Epithelial cell of esophagus (primary cell): ENCODE measurements at regions not wholly inside any gene's neighbourhood (a gene's known extent, or its start where the extent isn't known, plus 50 kb on each side); places are given as distances from the start of the nearest gene placed in this dataset.
A peak's percentile ranks its signal among the peaks of the same experiment; 100 is the strongest.
"Not testable (repeated sequence)": the region's sequence is repeated elsewhere in the genome, so short reads cannot be mapped to it uniquely, and the experiment has no call there.

Experiments
- DNase-seq: peaks from one replicate; pipeline ENCODE4 v3.0.0; 2010; ENCODE audit warnings: low read depth
- H3K4me3 ChIP-seq: 2 replicates; pipeline ENCODE4 v1.5.1; 2011; ENCODE audit warnings: mild to moderate bottlenecking, low read length, control low read depth
- CTCF ChIP-seq: IDR thresholded peaks from 2 replicates; pipeline ENCODE4 v1.5.1; 2011; ENCODE audit warnings: low read depth, mild to moderate bottlenecking, low read length, control low read depth, inconsistent platforms; ENCODE audit not compliant: insufficient read depth; ENCODE audit errors: missing control alignments

GRCh38 chrX:63424063-63424462 lies 72.9 kb upstream of the SPIN4 start:
- DNase-seq, result peak; percentile 88
- H3K4me3 ChIP-seq, result no peak overlapping the region
- no peak for TF ChIP-seq CTCF

GRCh38 chrX:63421411-63421810 lies 70.3 kb upstream of the SPIN4 start:
- no peak for TF ChIP-seq CTCF
- H3K4me3 ChIP-seq, result no peak overlapping the region
- DNase-seq, result no peak

- TF ChIP-seq CTCF, result no peak
- H3K4me3 ChIP-seq, result no peak overlapping the region
- no peak for DNase-seq
These were observed 67.1 kb upstream of the SPIN4 start for GRCh38 chrX:63418211-63418610.

- TF ChIP-seq CTCF, result no peak
- no peak for DNase-seq
- no peak overlapping the region for H3K4me3 ChIP-seq
These were observed 66.5 kb upstream of the SPIN4 start for GRCh38 chrX:63417649-63418048.

- H3K4me3 ChIP-seq, DNase-seq: not testable (repeated sequence)
These were observed 58.8 kb upstream of the SPIN4 start for GRCh38 chrX:63409934-63410333.

- H3K4me3 ChIP-seq, result no peak overlapping the region
- DNase-seq, result no peak
- no peak for TF ChIP-seq CTCF
These were observed 56.9 kb upstream of the SPIN4 start for GRCh38 chrX:63408050-63408449.

- peak; percentile 53 for DNase-seq
- no peak overlapping the region for H3K4me3 ChIP-seq
- no peak for TF ChIP-seq CTCF
These were observed 53.2 kb upstream of the SPIN4 start for GRCh38 chrX:63404332-63404731.

GRCh38 chrX:63402106-63402505 lies 51.0 kb upstream of the SPIN4 start:
- no peak for TF ChIP-seq CTCF
- DNase-seq, result no peak
- H3K4me3 ChIP-seq, result no peak overlapping the region
